AG09309 (cell line): ENCODE measurements at regions not wholly inside any gene's neighbourhood (a gene's known extent, or its start where the extent isn't known, plus 50 kb on each side); places are given as distances from the start of the nearest gene placed in this dataset.

Experiments used
- DNase-seq: peaks from one replicate; pipeline ENCODE4 v3.0.0-alpha.2; 2010; ENCODE audit warnings: low read depth
- H3K4me3 ChIP-seq: 2 replicates; pipeline ENCODE4 v1.5.1; 2011; ENCODE audit warnings: mild to moderate bottlenecking, low read depth, low read length, moderate library complexity; ENCODE audit not compliant: control insufficient read depth
- CTCF ChIP-seq: IDR thresholded peaks from 2 replicates; pipeline ENCODE4 v1.5.1; 2011; ENCODE audit warnings: mild to moderate bottlenecking, low read depth, low read length, inconsistent platforms; ENCODE audit not compliant: insufficient read depth, control insufficient read depth; ENCODE audit errors: missing control alignments

GRCh38 chr1:188466539-188466938 lies 1637.8 kb downstream of the PLA2G4A start:
- H3K4me3 ChIP-seq = no peak overlapping the region
- TF ChIP-seq CTCF = no peak
- DNase-seq = no peak

- no peak for TF ChIP-seq CTCF
Observed at GRCh38 chr1:188476606-188477005, 1647.9 kb downstream of the PLA2G4A start.

GRCh38 chr1:188489336-188490112 lies 1660.8 kb downstream of the PLA2G4A start:
- no peak overlapping the region for H3K4me3 ChIP-seq
- DNase-seq = no peak
- no peak for TF ChIP-seq CTCF

More at GRCh38 chr1:188476606-188477005, 1647.9 kb downstream of the PLA2G4A start:
- DNase-seq = no peak
- H3K4me3 ChIP-seq = no peak overlapping the region

GRCh38 chr1:188496506-188496905 lies 1667.8 kb downstream of the PLA2G4A start:
- H3K4me3 ChIP-seq = no peak overlapping the region
- DNase-seq = no peak
- TF ChIP-seq CTCF = no peak

- no peak for DNase-seq
- TF ChIP-seq CTCF = no peak
- no peak overlapping the region for H3K4me3 ChIP-seq
Observed at GRCh38 chr1:188497020-188497419, 1668.3 kb downstream of the PLA2G4A start.

GRCh38 chr1:188499690-188500089 lies 1670.9 kb downstream of the PLA2G4A start:
- DNase-seq = no peak
- no peak for TF ChIP-seq CTCF
- H3K4me3 ChIP-seq = no peak overlapping the region

- no peak for TF ChIP-seq CTCF
- no peak for DNase-seq
- H3K4me3 ChIP-seq = no peak overlapping the region
Observed at GRCh38 chr1:188514917-188515316, 1686.2 kb downstream of the PLA2G4A start.
